B cell (primary cell): ENCODE measurements at regions not wholly inside any gene's neighbourhood (a gene's known extent, or its start where the extent isn't known, plus 50 kb on each side); places are given as distances from the start of the nearest gene placed in this dataset.

Source experiments
- ATAC-seq: fragments of 200-7000 bp; cut with Tn5 transposase; one replicate; pipeline ENCODE4 v1.10.0; 2021; ENCODE audit warnings: low read depth, mild to moderate bottlenecking, moderate number of reproducible peaks, moderate library complexity
- CTCF ChIA-PET: fragments of 350-600 bp; sonication (Branson Sonifier 250); formaldehyde crosslinking; loops from one replicate; lab custom pipeline; 2021; ENCODE audit warnings: antibody characterized with exemption, inconsistent platforms; lab: Charles Lee
- POLR2A ChIA-PET: fragments of 350-600 bp; sonication (Branson Sonifier 250); formaldehyde crosslinking; loops from one replicate; lab custom pipeline; 2021; ENCODE audit warnings: antibody characterized with exemption; lab: Charles Lee
- DNase-seq: peaks from one replicate; pipeline ENCODE4 v3.0.0; 2013
- H2AFZ ChIP-seq: 2 replicates; pipeline ENCODE4 v1.6.1; 2012; ENCODE audit warnings: mild to moderate bottlenecking, low read depth, low read length; ENCODE audit not compliant: insufficient read depth, poor library complexity, severe bottlenecking
- H3K27ac ChIP-seq, 2 donors: 1 replicate in 1 of 2; 2 replicates in 1 of 2; pipeline ENCODE4 v1.5.1; 2012 to 2013; ENCODE audit warnings: low read length in 2 of 2, mild to moderate bottlenecking in 2 of 2, moderate library complexity in 1 of 2
- H3K27me3 ChIP-seq, 4 experiments: fragments of 200-600 bp in 1 of 4; sonication (generic) in 1 of 4; replicated peaks in 1 of 4; 1 replicate in 2 of 4; 2 replicates in 2 of 4; pipeline versions ENCODE4 v1.6.1 to v1.7.0; 2013 to 2016; ENCODE audit warnings: low read length in 3 of 4, mild to moderate bottlenecking in 2 of 4, mixed read lengths in 1 of 4, moderate library complexity in 1 of 4; ENCODE audit not compliant: insufficient read depth in 4 of 4, control insufficient read depth in 3 of 4; ENCODE audit errors: control extremely low read depth in 1 of 4
- H3K36me3 ChIP-seq, 2 experiments: replicated peaks in 1 of 2; 1 replicate in 1 of 2; 2 replicates in 1 of 2; pipeline versions ENCODE4 v1.6.1 to v1.7.1; 2013; ENCODE audit warnings: low read length in 1 of 2; ENCODE audit not compliant: insufficient read depth in 2 of 2, control insufficient read depth in 1 of 2; ENCODE audit errors: control extremely low read depth in 1 of 2, extremely low read depth in 1 of 2
- H3K4me1 ChIP-seq, 2 donors: fragments of 200-600 bp in 1 of 2; sonication (generic) in 1 of 2; 1 replicate in 1 of 2; 2 replicates in 1 of 2; pipeline versions ENCODE4 v1.5.1 to v1.6.1; 2013 to 2017; ENCODE audit warnings: low read length in 2 of 2; ENCODE audit not compliant: control insufficient read depth in 2 of 2, insufficient read depth in 2 of 2
- H3K4me2 ChIP-seq: replicated peaks from 2 replicates; pipeline ENCODE3; 2012; ENCODE audit warnings: mild to moderate bottlenecking, low read depth, low read length; ENCODE audit not compliant: poor library complexity, severe bottlenecking
- H3K4me3 ChIP-seq, 5 experiments: fragments of 200-600 bp in 1 of 5; sonication (generic) in 1 of 5; 1 replicate in 3 of 5; 2 replicates in 2 of 5; pipeline versions ENCODE4 v1.5.1 to v1.7.0; 2011 to 2016; ENCODE audit warnings: low read length in 4 of 5, mild to moderate bottlenecking in 4 of 5, low read depth in 2 of 5, control low read depth in 1 of 5, moderate library complexity in 1 of 5; ENCODE audit not compliant: insufficient read depth in 1 of 5; ENCODE audit errors: control extremely low read depth in 1 of 5, extremely low read depth in 1 of 5
- H3K79me2 ChIP-seq: fragments of 200-600 bp; sonication (generic); one replicate; pipeline ENCODE4 v1.6.0; 2016; ENCODE audit warnings: low read length; ENCODE audit not compliant: control insufficient read depth, insufficient read depth
- H3K9ac ChIP-seq: fragments of 200-600 bp; sonication (generic); 2 replicates; pipeline ENCODE4 v1.6.1; 2017; ENCODE audit warnings: mild to moderate bottlenecking, low read length, moderate library complexity
- H3K9me3 ChIP-seq, 3 donors: one replicate each; pipeline versions ENCODE4 v1.6.1 to v1.7.1; 2013; ENCODE audit warnings: low read length in 2 of 3; ENCODE audit not compliant: control insufficient read depth in 2 of 3, insufficient read depth in 1 of 3; ENCODE audit errors: control extremely low read depth in 1 of 3
- H4K20me1 ChIP-seq: 2 replicates; pipeline ENCODE4 v1.6.0; 2012; ENCODE audit warnings: mild to moderate bottlenecking, low read length; ENCODE audit not compliant: insufficient read depth, control insufficient read depth, poor library complexity, severe bottlenecking
- H3K27ac Mint-ChIP-seq: one replicate; pipeline ENCODE4 v1.8.0; 2021; ENCODE audit warnings: mixed read lengths
- H3K27me3 Mint-ChIP-seq: one replicate; pipeline ENCODE4 v1.8.0; 2021; ENCODE audit warnings: mixed read lengths
- H3K4me1 Mint-ChIP-seq: one replicate; pipeline ENCODE4 v1.8.0; 2021; ENCODE audit warnings: mixed read lengths
- H3K4me3 Mint-ChIP-seq: one replicate; pipeline ENCODE4 v1.8.0; 2021; ENCODE audit warnings: mixed read lengths
- H3K9me3 Mint-ChIP-seq: one replicate; pipeline ENCODE4 v1.8.0; 2022; ENCODE audit warnings: mixed read lengths; ENCODE audit not compliant: insufficient read depth
- CTCF ChIP-seq: fragments of 200-600 bp; IDR thresholded peaks from one replicate; pipeline ENCODE4 v1.8.0; 2022; ENCODE audit warnings: antibody characterized with exemption, mild to moderate bottlenecking
- EZH2 ChIP-seq: IDR thresholded peaks from 2 replicates; pipeline ENCODE4 v1.6.1; 2012; ENCODE audit warnings: borderline replicate concordance, low read depth, mild to moderate bottlenecking, moderate library complexity, low read length; ENCODE audit not compliant: insufficient read depth, poor library complexity, severe bottlenecking
- WGBS: methylation state at CpG from one replicate; pipeline ENCODE4 v1.1.5; 2013; ENCODE audit warnings: missing lambda C conversion rate; ENCODE audit not compliant: insufficient coverage; 5-methylcytosine and 5-hydroxymethylcytosine counted together
- intact Hi-C: fragments of 100-400 bp; cut with micrococcal nuclease; formaldehyde crosslinking; loops from one replicate; pipeline ENCODE4 v1.10.0; 2022

- no peak overlapping the region for H3K4me2 ChIP-seq
- ATAC-seq (no peak), DNase-seq (no peak)
- no peaks in the 10 kb centered on the region for H3K9me3 Mint-ChIP-seq
- intact Hi-C loops: no loop called here
- H3K4me1 Mint-ChIP-seq: no peaks in the 10 kb centered on the region
- H3K79me2 ChIP-seq: no peaks in the 10 kb centered on the region
- CTCF ChIA-PET: no interaction called here
- H4K20me1 ChIP-seq: no peaks in the 10 kb centered on the region
- H3K4me1 ChIP-seq: peaks cover 0 to 8% of the 10 kb centered on the region in 2 donors
- POLR2A ChIA-PET: no interaction called here
- no peaks in the 10 kb centered on the region for H3K36me3 ChIP-seq
- H3K27me3 ChIP-seq: no peaks in the 10 kb centered on the region
- H2AFZ ChIP-seq: no peak overlapping the region
- no peak overlapping the region for H3K4me3 Mint-ChIP-seq
- H3K9ac ChIP-seq: no peak overlapping the region
- H3K27me3 Mint-ChIP-seq: no peaks in the 10 kb centered on the region
- H3K9me3 ChIP-seq: no peaks in the 10 kb centered on the region
- WGBS: 86% methylated on average over 1 of the region's 5 CpGs
- TF ChIP-seq EZH2 (no peak), CTCF (no peak)
- no peak overlapping the region for H3K4me3 ChIP-seq
- H3K27ac Mint-ChIP-seq: no peak overlapping the region
- H3K27ac ChIP-seq: no peak overlapping the region
These were observed 61.3 kb upstream of the SIAH1 start for GRCh38 chr16:48446534-48446920.

- Mint-ChIP-seq H3K4me1 (no peaks in the 10 kb centered on the region), H3K9me3 (no peaks in the 10 kb centered on the region), H3K4me3 (no peak overlapping the region), H3K27me3 (no peaks in the 10 kb centered on the region), H3K27ac (no peak overlapping the region)
- Histone ChIP-seq H3K4me3 (no peak overlapping the region), H3K4me2 (no peak overlapping the region), H3K9ac (no peak overlapping the region), H3K36me3 (no peaks in the 10 kb centered on the region), H3K27ac (no peak overlapping the region), H3K9me3 (no peaks in the 10 kb centered on the region), H2AFZ (no peak overlapping the region), H3K27me3 (no peaks in the 10 kb centered on the region), H3K79me2 (no peaks in the 10 kb centered on the region), H4K20me1 (no peaks in the 10 kb centered on the region), H3K4me1 (peaks cover 0 to 8% of the 10 kb centered on the region in 2 donors)
- TF ChIP-seq CTCF: no peak
- TF ChIP-seq EZH2: no peak
- DNase-seq (no peak), ATAC-seq (no peak)
- ChIA-PET CTCF (no interaction called here), POLR2A (no interaction called here)
- WGBS: 93% methylated on average over 4 of the region's 8 CpGs
- intact Hi-C loops: no loop called here
These were observed 60.7 kb upstream of the SIAH1 start for GRCh38 chr16:48445782-48446533.
